ENCODE measurements at regions not wholly inside any gene's neighbourhood (a gene's known extent, or its start where the extent isn't known, plus 50 kb on each side); places are given as distances from the start of the nearest gene placed in this dataset.
"Not testable (repeated sequence)": the region's sequence is repeated elsewhere in the genome, so short reads cannot be mapped to it uniquely, and the experiment has no call there.

DNA sequence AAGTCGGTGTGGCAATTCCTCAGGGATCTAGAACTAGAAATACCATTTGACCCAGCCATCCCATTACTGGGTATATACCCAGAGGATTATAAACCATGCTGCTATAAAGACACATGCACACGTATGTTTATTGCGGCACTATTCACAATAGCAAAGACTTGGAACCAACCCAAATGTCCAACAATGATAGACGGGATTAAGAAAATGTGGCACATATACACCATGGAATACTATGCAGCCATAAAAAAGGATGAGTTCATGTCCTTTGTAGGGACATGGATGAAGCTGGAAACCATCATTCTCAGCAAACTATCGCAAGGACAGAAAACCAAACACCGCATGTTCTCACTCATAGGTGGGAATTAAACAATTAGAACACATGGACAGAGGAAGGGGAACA lies 80.6 kb upstream of the ST3GAL5 start:
- H2BK120ac ChIP-seq (ENCODE audit: low read depth, low read length); H3K23ac ChIP-seq (ENCODE audit: low read length); H2BK15ac ChIP-seq (replicated peaks; ENCODE audit: low read depth); H3K27me3 ChIP-seq (ENCODE audit: insufficient read depth, low read length, poor library complexity); H3K56ac ChIP-seq (ENCODE audit: low read length); H3K4me1 ChIP-seq (ENCODE audit: control insufficient read depth, low read depth, low read length); H3K36me3 ChIP-seq (ENCODE audit: control insufficient read depth, insufficient read depth, low read length); H4K8ac ChIP-seq (ENCODE audit: low read depth, low read length); H3K4me2 ChIP-seq (ENCODE audit: low read length); H3K79me2 ChIP-seq (ENCODE audit: control insufficient read depth, insufficient read depth, low read length); H4K5ac ChIP-seq (ENCODE audit: low read length); H3K4me3 ChIP-seq (ENCODE audit: low read length); H3K18ac ChIP-seq (ENCODE audit: low read length); H2BK5ac ChIP-seq (ENCODE audit: low read length); H2AK5ac ChIP-seq (ENCODE audit: low read length); H3K79me1 ChIP-seq (ENCODE audit: low read length); DNase-seq; H3K4ac ChIP-seq (ENCODE audit: low read depth, low read length); H3K27ac ChIP-seq (ENCODE audit: low read depth, low read length); H3K9ac ChIP-seq (ENCODE audit: low read length): not testable (repeated sequence)
- no CpG with 5 or more reads among the region's 6 CpGs for WGBS (ENCODE audit: extremely low coverage, insufficient coverage, low lambda C conversion rate)

DNA sequence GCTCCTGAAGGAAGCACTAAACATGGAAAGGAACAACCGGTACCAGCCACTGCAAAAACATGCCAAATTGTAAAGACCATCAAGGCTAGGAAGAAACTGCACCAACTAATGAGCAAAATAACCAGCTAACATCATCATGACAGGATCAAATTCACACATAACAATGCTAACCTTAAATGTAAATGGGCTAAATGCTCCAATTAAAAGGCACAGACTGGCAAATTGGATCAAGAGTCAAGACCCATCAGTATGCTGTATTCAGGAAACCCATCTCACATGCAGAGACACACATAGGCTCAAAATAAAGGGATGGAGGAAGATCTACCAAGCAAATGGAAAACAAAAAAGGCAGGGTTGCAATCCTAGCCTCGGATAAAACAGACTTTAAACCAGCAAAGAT lies 77.0 kb upstream of the ST3GAL5 start:
- H3K9ac ChIP-seq (ENCODE audit: low read length), result not testable (repeated sequence)

DNA sequence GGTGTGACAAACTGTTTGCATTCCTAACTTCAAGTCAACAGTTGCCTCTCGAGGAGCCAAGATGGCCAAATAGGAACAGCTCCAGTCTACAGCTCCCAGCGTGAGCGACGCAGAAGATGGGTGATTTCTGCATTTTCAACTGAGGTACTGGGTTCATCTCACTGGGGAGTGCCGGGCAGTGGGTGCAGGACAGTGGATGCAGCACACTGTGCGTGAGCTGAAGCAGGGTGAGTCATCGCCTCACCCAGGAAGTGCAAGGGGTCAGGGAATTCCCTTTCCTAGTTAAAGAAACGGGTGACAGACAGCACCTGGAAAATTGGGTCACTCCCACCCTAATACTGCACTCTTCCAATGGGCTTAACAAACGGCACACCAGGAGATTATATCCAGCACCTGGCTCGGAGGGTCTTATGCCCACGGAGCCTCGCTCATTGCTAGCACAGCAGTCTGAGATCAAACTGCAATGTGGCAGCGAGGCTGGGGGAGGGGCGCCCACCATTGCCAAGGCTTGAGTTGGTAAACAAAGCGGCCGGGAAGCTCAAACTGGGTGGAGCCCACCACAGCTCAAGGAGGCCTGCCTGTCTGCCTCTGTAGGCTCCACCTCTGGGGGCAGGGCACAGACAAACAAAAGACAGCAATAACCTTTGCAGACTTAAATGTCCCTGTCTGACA lies 75.1 kb upstream of the ST3GAL5 start:
- H3K9ac ChIP-seq (ENCODE audit: low read length); H3K36me3 ChIP-seq (ENCODE audit: control insufficient read depth, insufficient read depth, low read length); H2BK5ac ChIP-seq (ENCODE audit: low read length); H2AK5ac ChIP-seq (ENCODE audit: low read length); H3K4me2 ChIP-seq (ENCODE audit: low read length); H4K5ac ChIP-seq (ENCODE audit: low read length); H3K56ac ChIP-seq (ENCODE audit: low read length); H4K8ac ChIP-seq (ENCODE audit: low read depth, low read length); H3K27me3 ChIP-seq (ENCODE audit: insufficient read depth, low read length, poor library complexity); H2BK15ac ChIP-seq (replicated peaks; ENCODE audit: low read depth); H3K18ac ChIP-seq (ENCODE audit: low read length); H3K79me1 ChIP-seq (ENCODE audit: low read length); H3K4me1 ChIP-seq (ENCODE audit: control insufficient read depth, low read depth, low read length); H3K79me2 ChIP-seq (ENCODE audit: control insufficient read depth, insufficient read depth, low read length); H2BK120ac ChIP-seq (ENCODE audit: low read depth, low read length); DNase-seq; H3K23ac ChIP-seq (ENCODE audit: low read length); H3K4me3 ChIP-seq (ENCODE audit: low read length); H3K27ac ChIP-seq (ENCODE audit: low read depth, low read length); H3K4ac ChIP-seq (ENCODE audit: low read depth, low read length): not testable (repeated sequence)
- no CpG with 5 or more reads among the region's 16 CpGs for WGBS (ENCODE audit: extremely low coverage, insufficient coverage, low lambda C conversion rate)

More for the DNA sequence above, 77.0 kb upstream of the ST3GAL5 start:
- H3K23ac ChIP-seq (ENCODE audit: low read length); H3K56ac ChIP-seq (ENCODE audit: low read length); H3K79me1 ChIP-seq (ENCODE audit: low read length); H4K5ac ChIP-seq (ENCODE audit: low read length); H3K27me3 ChIP-seq (ENCODE audit: insufficient read depth, low read length, poor library complexity); H3K4me1 ChIP-seq (ENCODE audit: control insufficient read depth, low read depth, low read length); H4K8ac ChIP-seq (ENCODE audit: low read depth, low read length); H3K4me3 ChIP-seq (ENCODE audit: low read length); H3K36me3 ChIP-seq (ENCODE audit: control insufficient read depth, insufficient read depth, low read length); H3K4me2 ChIP-seq (ENCODE audit: low read length); H3K4ac ChIP-seq (ENCODE audit: low read depth, low read length); DNase-seq; H3K79me2 ChIP-seq (ENCODE audit: control insufficient read depth, insufficient read depth, low read length); H2BK5ac ChIP-seq (ENCODE audit: low read length); H2BK120ac ChIP-seq (ENCODE audit: low read depth, low read length); H2AK5ac ChIP-seq (ENCODE audit: low read length); H3K18ac ChIP-seq (ENCODE audit: low read length); H2BK15ac ChIP-seq (replicated peaks; ENCODE audit: low read depth); H3K27ac ChIP-seq (ENCODE audit: low read depth, low read length): not testable (repeated sequence)
- no CpG with 5 or more reads among the region's 2 CpGs for WGBS (ENCODE audit: extremely low coverage, insufficient coverage, low lambda C conversion rate)

DNA sequence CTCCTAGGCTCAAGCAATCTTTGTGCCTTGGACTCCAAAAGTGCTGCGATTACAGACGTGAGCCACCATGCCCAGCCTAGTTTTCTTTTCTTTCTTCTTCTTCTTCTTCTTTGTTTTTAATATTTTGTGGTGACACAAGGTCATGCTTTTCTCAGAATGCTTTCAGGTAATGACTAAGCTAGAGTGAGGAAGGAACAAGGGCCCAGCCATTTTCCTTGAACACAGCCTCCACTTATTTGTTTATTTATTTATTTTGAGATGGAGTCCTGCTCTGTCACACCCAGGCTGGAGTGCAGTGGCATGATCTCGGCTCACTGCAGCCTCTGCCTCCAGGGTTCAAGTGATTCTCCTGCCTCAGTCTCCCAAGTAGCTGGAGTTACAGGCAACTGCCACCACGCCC lies 74.3 kb upstream of the ST3GAL5 start:
- Histone ChIP-seq H3K56ac (ENCODE audit: low read length) (no peak overlapping the region), H3K4me3 (ENCODE audit: low read length) (no peak overlapping the region), H2BK15ac (replicated peaks; ENCODE audit: low read depth) (no peak overlapping the region), H3K36me3 (ENCODE audit: control insufficient read depth, insufficient read depth, low read length) (no peaks in the 10 kb centered on the region), H3K4me2 (ENCODE audit: low read length) (no peak overlapping the region), H2BK120ac (ENCODE audit: low read depth, low read length) (no peak overlapping the region), H3K18ac (ENCODE audit: low read length) (no peak overlapping the region), H3K23ac (ENCODE audit: low read length) (no peak overlapping the region), H4K8ac (ENCODE audit: low read depth, low read length) (no peak overlapping the region), H3K4me1 (ENCODE audit: control insufficient read depth, low read depth, low read length) (no peaks in the 10 kb centered on the region), H4K5ac (ENCODE audit: low read length) (no peak overlapping the region), H3K27me3 (ENCODE audit: insufficient read depth, low read length, poor library complexity) (no peaks in the 10 kb centered on the region), H2AK5ac (ENCODE audit: low read length) (no peak overlapping the region), H2BK5ac (ENCODE audit: low read length) (no peak overlapping the region), H3K79me1 (ENCODE audit: low read length) (no peaks in the 10 kb centered on the region), H3K9ac (ENCODE audit: low read length) (no peak overlapping the region), H3K4ac (ENCODE audit: low read depth, low read length) (no peak overlapping the region), H3K27ac (ENCODE audit: low read depth, low read length) (no peak overlapping the region), H3K79me2 (ENCODE audit: control insufficient read depth, insufficient read depth, low read length) (no peaks in the 10 kb centered on the region)
- DNase-seq, result no peak
- no CpG with 5 or more reads among the region's 4 CpGs for WGBS (ENCODE audit: extremely low coverage, insufficient coverage, low lambda C conversion rate)

DNA sequence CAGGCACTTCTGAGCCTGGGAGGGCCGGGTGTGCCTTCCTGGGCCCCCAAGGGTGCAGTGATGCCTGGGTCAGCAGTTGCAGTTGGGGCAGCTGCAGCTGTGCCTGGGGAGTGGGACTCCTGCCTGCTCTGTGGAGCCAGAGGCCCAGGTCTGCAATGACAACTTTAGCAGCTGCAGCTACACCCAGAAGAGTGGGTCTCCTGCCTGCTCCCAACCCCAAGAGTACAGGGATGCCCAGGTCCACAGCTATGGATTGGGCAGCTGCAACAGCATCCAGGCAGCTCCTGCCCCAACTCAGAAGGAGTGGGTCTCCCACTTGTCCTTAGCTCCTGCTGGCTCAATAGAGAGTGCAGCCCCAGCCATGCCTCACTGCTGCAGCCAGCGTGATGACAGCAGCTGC lies 73.0 kb upstream of the ST3GAL5 start:
- no peak overlapping the region for H2BK120ac ChIP-seq (ENCODE audit: low read depth, low read length)
- H2BK5ac ChIP-seq (ENCODE audit: low read length), result no peak overlapping the region
- H3K4me3 ChIP-seq (ENCODE audit: low read length), result no peak overlapping the region
- peaks cover 2% of the 10 kb centered on the region for H3K4me1 ChIP-seq (ENCODE audit: control insufficient read depth, low read depth, low read length)
- no peak overlapping the region for H3K4ac ChIP-seq (ENCODE audit: low read depth, low read length)
- H3K79me1 ChIP-seq (ENCODE audit: low read length), result no peaks in the 10 kb centered on the region
- no peaks in the 10 kb centered on the region for H3K27me3 ChIP-seq (ENCODE audit: insufficient read depth, low read length, poor library complexity)
- H2AK5ac ChIP-seq (ENCODE audit: low read length), result no peak overlapping the region
- no CpG with 5 or more reads among the region's 2 CpGs for WGBS (ENCODE audit: extremely low coverage, insufficient coverage, low lambda C conversion rate)
- no peak for DNase-seq
- no peak overlapping the region for H2BK15ac ChIP-seq (replicated peaks; ENCODE audit: low read depth)
- H3K23ac ChIP-seq (ENCODE audit: low read length), result no peak overlapping the region
- no peak overlapping the region for H3K18ac ChIP-seq (ENCODE audit: low read length)
- no peak overlapping the region for H4K5ac ChIP-seq (ENCODE audit: low read length)
- H3K56ac ChIP-seq (ENCODE audit: low read length), result no peak overlapping the region
- H4K8ac ChIP-seq (ENCODE audit: low read depth, low read length), result no peak overlapping the region
- no peak overlapping the region for H3K9ac ChIP-seq (ENCODE audit: low read length)
- H3K36me3 ChIP-seq (ENCODE audit: control insufficient read depth, insufficient read depth, low read length), result no peaks in the 10 kb centered on the region
- no peak overlapping the region for H3K27ac ChIP-seq (ENCODE audit: low read depth, low read length)
- no peaks in the 10 kb centered on the region for H3K79me2 ChIP-seq (ENCODE audit: control insufficient read depth, insufficient read depth, low read length)
- no peak overlapping the region for H3K4me2 ChIP-seq (ENCODE audit: low read length)

DNA sequence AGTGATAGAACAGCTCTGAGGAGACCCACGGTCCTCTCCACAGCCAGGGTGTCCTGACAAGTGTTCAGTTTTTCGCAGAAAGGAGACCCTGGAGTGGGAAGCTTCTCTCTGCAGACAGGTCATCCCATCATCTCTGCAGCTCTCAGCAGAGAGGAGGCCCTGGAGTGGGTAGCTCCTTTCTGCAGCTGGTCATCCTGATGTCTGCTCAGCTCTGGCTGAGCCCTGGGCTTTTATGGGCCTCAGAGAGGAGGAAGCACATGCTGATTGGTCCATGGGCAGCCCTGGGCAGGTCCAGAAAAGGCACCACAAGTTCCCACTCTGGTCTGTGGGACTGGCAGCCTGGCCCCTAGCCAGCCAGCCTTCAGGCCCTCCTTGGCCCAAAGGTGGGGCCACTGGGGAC lies 72.3 kb upstream of the ST3GAL5 start:
- Histone ChIP-seq H2BK5ac (ENCODE audit: low read length) (no peak overlapping the region), H3K27me3 (ENCODE audit: insufficient read depth, low read length, poor library complexity) (no peaks in the 10 kb centered on the region), H2BK15ac (replicated peaks; ENCODE audit: low read depth) (no peak overlapping the region), H3K4me1 (ENCODE audit: control insufficient read depth, low read depth, low read length) (peaks cover 2% of the 10 kb centered on the region), H3K56ac (ENCODE audit: low read length) (no peak overlapping the region), H3K27ac (ENCODE audit: low read depth, low read length) (no peak overlapping the region), H3K79me2 (ENCODE audit: control insufficient read depth, insufficient read depth, low read length) (no peaks in the 10 kb centered on the region), H3K4me3 (ENCODE audit: low read length) (no peak overlapping the region), H4K8ac (ENCODE audit: low read depth, low read length) (no peak overlapping the region), H3K36me3 (ENCODE audit: control insufficient read depth, insufficient read depth, low read length) (no peaks in the 10 kb centered on the region), H4K5ac (ENCODE audit: low read length) (no peak overlapping the region), H3K18ac (ENCODE audit: low read length) (no peak overlapping the region), H3K23ac (ENCODE audit: low read length) (no peak overlapping the region), H3K79me1 (ENCODE audit: low read length) (no peaks in the 10 kb centered on the region), H3K9ac (ENCODE audit: low read length) (no peak overlapping the region), H2AK5ac (ENCODE audit: low read length) (no peak overlapping the region), H3K4me2 (ENCODE audit: low read length) (no peak overlapping the region), H3K4ac (ENCODE audit: low read depth, low read length) (no peak overlapping the region), H2BK120ac (ENCODE audit: low read depth, low read length) (no peak overlapping the region)
- no peak for DNase-seq
- no CpG with 5 or more reads among the region's 2 CpGs for WGBS (ENCODE audit: extremely low coverage, insufficient coverage, low lambda C conversion rate)
